ENCODE measurements at regions not wholly inside any gene's neighbourhood (a gene's known extent, or its start where the extent isn't known, plus 50 kb on each side); places are given as distances from the start of the nearest gene placed in this dataset.

- Histone ChIP-seq H3K79me2 (ENCODE audit: control insufficient read depth, low read length) (no peaks in the 10 kb centered on the region), H3K4me2 (ENCODE audit: low read length) (no peak overlapping the region), H3K9me2 (replicated peaks; ENCODE audit: control insufficient read depth, low read length) (no peaks in the 10 kb centered on the region), H3F3A (ENCODE audit: control insufficient read depth, insufficient read depth) (no peaks in the 10 kb centered on the region), H3K36me3 (ENCODE audit: control insufficient read depth, low read length) (no peaks in the 10 kb centered on the region), H3K27ac (ENCODE audit: low read depth, low read length) (no peak overlapping the region), H3K27me3 (ENCODE audit: control insufficient read depth, low read length) (no peaks in the 10 kb centered on the region), H4K20me1 (ENCODE audit: control insufficient read depth, insufficient read depth, low read depth, low read length) (no peaks in the 10 kb centered on the region), H3K9me3 (ENCODE audit: control insufficient read depth, insufficient read depth, low read length) (no peaks in the 10 kb centered on the region), H3K4me1 (ENCODE audit: control insufficient read depth, low read length) (no peaks in the 10 kb centered on the region), H3K4me3 (ENCODE audit: low read length) (no peak overlapping the region)
- TF ChIP-seq EZH2phosphoT487 (IDR thresholded peaks at IDR 0.05; ENCODE audit: borderline replicate concordance, low read length) = no peak
- no peak for TF ChIP-seq CTCF (IDR thresholded peaks at IDR 0.05; ENCODE audit: low read depth, low read length, poor library complexity, severe bottlenecking)
Observed at GRCh38 chr15:99916668-99917223, 183.5 kb upstream of the LYSMD4 start.

DNA sequence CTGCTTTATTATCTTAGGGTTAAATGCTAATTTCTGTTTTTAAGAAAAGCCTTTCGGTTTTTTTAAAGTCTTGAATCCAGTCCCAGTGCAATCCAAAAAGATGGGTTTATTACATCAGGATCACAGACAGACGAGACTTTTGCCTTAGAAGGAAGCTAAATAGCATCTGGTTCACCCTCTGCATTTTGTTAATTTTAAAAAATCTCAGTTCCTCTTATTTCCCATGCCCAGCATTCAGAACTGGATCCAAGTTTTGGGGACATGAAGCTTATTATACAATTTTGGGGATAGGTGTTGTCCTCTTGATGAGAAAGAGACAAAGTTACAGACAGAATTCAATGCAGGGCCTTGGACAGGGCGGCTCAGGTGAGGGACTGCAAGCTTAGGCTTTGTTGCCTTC is 181.5 kb upstream of the LYSMD4 start:
- no peak overlapping the region for H3K4me3 ChIP-seq (ENCODE audit: low read length)
- no peaks in the 10 kb centered on the region for H3K9me3 ChIP-seq (ENCODE audit: control insufficient read depth, insufficient read depth, low read length)
- H4K20me1 ChIP-seq (ENCODE audit: control insufficient read depth, insufficient read depth, low read depth, low read length) = no peaks in the 10 kb centered on the region
- no peaks in the 10 kb centered on the region for H3K9me2 ChIP-seq (replicated peaks; ENCODE audit: control insufficient read depth, low read length)
- no peak overlapping the region for H3K27ac ChIP-seq (ENCODE audit: low read depth, low read length)
- no peaks in the 10 kb centered on the region for H3K36me3 ChIP-seq (ENCODE audit: control insufficient read depth, low read length)
- TF ChIP-seq CTCF (IDR thresholded peaks at IDR 0.05; ENCODE audit: low read depth, low read length, poor library complexity, severe bottlenecking) = no peak
- no peak for TF ChIP-seq EZH2phosphoT487 (IDR thresholded peaks at IDR 0.05; ENCODE audit: borderline replicate concordance, low read length)
- H3K4me2 ChIP-seq (ENCODE audit: low read length) = no peak overlapping the region
- H3K79me2 ChIP-seq (ENCODE audit: control insufficient read depth, low read length) = no peaks in the 10 kb centered on the region
- no peaks in the 10 kb centered on the region for H3K27me3 ChIP-seq (ENCODE audit: control insufficient read depth, low read length)
- H3K4me1 ChIP-seq (ENCODE audit: control insufficient read depth, low read length) = no peaks in the 10 kb centered on the region
- H3F3A ChIP-seq (ENCODE audit: control insufficient read depth, insufficient read depth) = no peaks in the 10 kb centered on the region

GRCh38 chr15:99911816-99912215 is 178.6 kb upstream of the LYSMD4 start:
- H3K36me3 ChIP-seq (ENCODE audit: control insufficient read depth, low read length) = no peaks in the 10 kb centered on the region
- no peaks in the 10 kb centered on the region for H3K9me2 ChIP-seq (replicated peaks; ENCODE audit: control insufficient read depth, low read length)
- TF ChIP-seq EZH2phosphoT487 (IDR thresholded peaks at IDR 0.05; ENCODE audit: borderline replicate concordance, low read length) (no peak), CTCF (IDR thresholded peaks at IDR 0.05; ENCODE audit: low read depth, low read length, poor library complexity, severe bottlenecking) (no peak)
- no peaks in the 10 kb centered on the region for H3K9me3 ChIP-seq (ENCODE audit: control insufficient read depth, insufficient read depth, low read length)
- H3K79me2 ChIP-seq (ENCODE audit: control insufficient read depth, low read length) = no peaks in the 10 kb centered on the region
- no peaks in the 10 kb centered on the region for H4K20me1 ChIP-seq (ENCODE audit: control insufficient read depth, insufficient read depth, low read depth, low read length)
- no peak overlapping the region for H3K4me2 ChIP-seq (ENCODE audit: low read length)
- H3K4me1 ChIP-seq (ENCODE audit: control insufficient read depth, low read length) = no peaks in the 10 kb centered on the region
- H3F3A ChIP-seq (ENCODE audit: control insufficient read depth, insufficient read depth) = no peaks in the 10 kb centered on the region
- no peak overlapping the region for H3K4me3 ChIP-seq (ENCODE audit: low read length)
- no peak overlapping the region for H3K27ac ChIP-seq (ENCODE audit: low read depth, low read length)
- no peaks in the 10 kb centered on the region for H3K27me3 ChIP-seq (ENCODE audit: control insufficient read depth, low read length)
